ENCODE measurements at regions not wholly inside any gene's neighbourhood (a gene's known extent, or its start where the extent isn't known, plus 50 kb on each side); places are given as distances from the start of the nearest gene placed in this dataset.

GRCh38 chr2:155442088-155442487 is 743.6 kb downstream of the KCNJ3 start:
- TF ChIP-seq CTCF (IDR thresholded peaks at IDR 0.05; ENCODE audit: insufficient read depth, low read length, poor library complexity, severe bottlenecking): no peak
- no peak overlapping the region for H3K4me3 ChIP-seq (replicated peaks; ENCODE audit: low read depth, low read length)
- no peaks in the 10 kb centered on the region for H3K27me3 ChIP-seq (replicated peaks; ENCODE audit: control insufficient read depth, insufficient read depth, low read length)
- DNase-seq (ENCODE audit: extremely low read depth, insufficient read length): no peak
- H3K36me3 ChIP-seq (ENCODE audit: control insufficient read depth, insufficient read depth, low read length): no peaks in the 10 kb centered on the region

GRCh38 chr2:155431004-155431507 is 732.6 kb downstream of the KCNJ3 start:
- DNase-seq (ENCODE audit: extremely low read depth, insufficient read length): no peak
- H3K4me3 ChIP-seq (replicated peaks; ENCODE audit: low read depth, low read length): no peak overlapping the region
- no peaks in the 10 kb centered on the region for H3K27me3 ChIP-seq (replicated peaks; ENCODE audit: control insufficient read depth, insufficient read depth, low read length)
- no peaks in the 10 kb centered on the region for H3K36me3 ChIP-seq (ENCODE audit: control insufficient read depth, insufficient read depth, low read length)
- no peak for TF ChIP-seq CTCF (IDR thresholded peaks at IDR 0.05; ENCODE audit: insufficient read depth, low read length, poor library complexity, severe bottlenecking)

- TF ChIP-seq CTCF (IDR thresholded peaks at IDR 0.05; ENCODE audit: insufficient read depth, low read length, poor library complexity, severe bottlenecking): no peak
These were observed 729.0 kb downstream of the KCNJ3 start for GRCh38 chr2:155427470-155427869.

GRCh38 chr2:155424518-155424917 is 726.0 kb downstream of the KCNJ3 start:
- Histone ChIP-seq H3K27me3 (replicated peaks; ENCODE audit: control insufficient read depth, insufficient read depth, low read length) (no peaks in the 10 kb centered on the region), H3K36me3 (ENCODE audit: control insufficient read depth, insufficient read depth, low read length) (no peaks in the 10 kb centered on the region), H3K4me3 (replicated peaks; ENCODE audit: low read depth, low read length) (no peak overlapping the region)
- no peak for TF ChIP-seq CTCF (IDR thresholded peaks at IDR 0.05; ENCODE audit: insufficient read depth, low read length, poor library complexity, severe bottlenecking)
- no peak for DNase-seq (ENCODE audit: extremely low read depth, insufficient read length)

More at GRCh38 chr2:155427470-155427869, 729.0 kb downstream of the KCNJ3 start:
- DNase-seq (ENCODE audit: extremely low read depth, insufficient read length): no peak
- H3K36me3 ChIP-seq (ENCODE audit: control insufficient read depth, insufficient read depth, low read length): no peaks in the 10 kb centered on the region
- no peaks in the 10 kb centered on the region for H3K27me3 ChIP-seq (replicated peaks; ENCODE audit: control insufficient read depth, insufficient read depth, low read length)
- no peak overlapping the region for H3K4me3 ChIP-seq (replicated peaks; ENCODE audit: low read depth, low read length)

GRCh38 chr2:155418753-155419152 is 720.3 kb downstream of the KCNJ3 start:
- Histone ChIP-seq H3K36me3 (ENCODE audit: control insufficient read depth, insufficient read depth, low read length) (no peaks in the 10 kb centered on the region), H3K4me3 (replicated peaks; ENCODE audit: low read depth, low read length) (no peak overlapping the region), H3K27me3 (replicated peaks; ENCODE audit: control insufficient read depth, insufficient read depth, low read length) (no peaks in the 10 kb centered on the region)
- no peak for DNase-seq (ENCODE audit: extremely low read depth, insufficient read length)
- no peak for TF ChIP-seq CTCF (IDR thresholded peaks at IDR 0.05; ENCODE audit: insufficient read depth, low read length, poor library complexity, severe bottlenecking)

GRCh38 chr2:155412598-155412997 is 714.1 kb downstream of the KCNJ3 start:
- H3K36me3 ChIP-seq (ENCODE audit: control insufficient read depth, insufficient read depth, low read length): no peaks in the 10 kb centered on the region
- H3K4me3 ChIP-seq (replicated peaks; ENCODE audit: low read depth, low read length): no peak overlapping the region
- no peak for TF ChIP-seq CTCF (IDR thresholded peaks at IDR 0.05; ENCODE audit: insufficient read depth, low read length, poor library complexity, severe bottlenecking)
- H3K27me3 ChIP-seq (replicated peaks; ENCODE audit: control insufficient read depth, insufficient read depth, low read length): no peaks in the 10 kb centered on the region
- DNase-seq (ENCODE audit: extremely low read depth, insufficient read length): peak; percentile 42
